ENCODE measurements at regions not wholly inside any gene's neighbourhood (a gene's known extent, or its start where the extent isn't known, plus 50 kb on each side); places are given as distances from the start of the nearest gene placed in this dataset.

- no peak overlapping the region for H3K9ac ChIP-seq (ENCODE audit: low read length in 3 of 3)
- H3K9me3 ChIP-seq (ENCODE audit: control insufficient read depth in 2 of 3, insufficient read depth in 1 of 3, low read length in 3 of 3): peaks cover 0 to 3% (median 0%) of the 10 kb centered on the region in 3 donors
- no peaks in the 10 kb centered on the region for H3K36me3 ChIP-seq (ENCODE audit: control insufficient read depth in 2 of 3, insufficient read depth in 3 of 3, low read length in 3 of 3)
- H3K27ac ChIP-seq (ENCODE audit: low read depth in 2 of 2, low read length in 2 of 2): no peak overlapping the region
- H3K4me3 ChIP-seq (ENCODE audit: low read length in 3 of 3): no peak overlapping the region
- no peaks in the 10 kb centered on the region for H3K27me3 ChIP-seq (ENCODE audit: control insufficient read depth, insufficient read depth, low read length)
- H3K4me1 ChIP-seq (ENCODE audit: control insufficient read depth in 2 of 3, insufficient read depth in 2 of 3, low read depth in 1 of 3, low read length in 3 of 3): no peaks in the 10 kb centered on the region
- intact Hi-C loops (cut with DNase I): no loop called here
- DNase-seq (peak in 2 of 5 donors; percentile 40 to 89), FAIRE-seq (no peak)
- TF ChIP-seq CTCF (IDR thresholded peaks at IDR 0.05; ENCODE audit: borderline replicate concordance, extremely low read depth, insufficient read depth): no peak
Observed at GRCh38 chr2:120625865-120626560, 109.7 kb upstream of the GLI2 start.

- Histone ChIP-seq H3K4me3 (ENCODE audit: low read length in 3 of 3) (no peak overlapping the region), H3K9me3 (ENCODE audit: control insufficient read depth in 2 of 3, insufficient read depth in 1 of 3, low read length in 3 of 3) (peaks cover 0 to 3% (median 0%) of the 10 kb centered on the region in 3 donors), H3K27me3 (ENCODE audit: control insufficient read depth, insufficient read depth, low read length) (no peaks in the 10 kb centered on the region), H3K36me3 (ENCODE audit: control insufficient read depth in 2 of 3, insufficient read depth in 3 of 3, low read length in 3 of 3) (no peaks in the 10 kb centered on the region), H3K4me1 (ENCODE audit: control insufficient read depth in 2 of 3, insufficient read depth in 2 of 3, low read depth in 1 of 3, low read length in 3 of 3) (no peaks in the 10 kb centered on the region), H3K27ac (ENCODE audit: low read depth in 2 of 2, low read length in 2 of 2) (no peak overlapping the region), H3K9ac (ENCODE audit: low read length in 3 of 3) (no peak overlapping the region)
- TF ChIP-seq CTCF (IDR thresholded peaks at IDR 0.05; ENCODE audit: borderline replicate concordance, extremely low read depth, insufficient read depth): no peak
- FAIRE-seq: no peak
- intact Hi-C loops (cut with DNase I): no loop called here
- no peak for DNase-seq
Observed at GRCh38 chr2:120626566-120626965, 109.1 kb upstream of the GLI2 start.

- Histone ChIP-seq H3K36me3 (ENCODE audit: control insufficient read depth in 2 of 3, insufficient read depth in 3 of 3, low read length in 3 of 3) (no peaks in the 10 kb centered on the region), H3K9me3 (ENCODE audit: control insufficient read depth in 2 of 3, insufficient read depth in 1 of 3, low read length in 3 of 3) (peaks cover 0 to 3% (median 0%) of the 10 kb centered on the region in 3 donors), H3K27ac (ENCODE audit: low read depth in 2 of 2, low read length in 2 of 2) (no peak overlapping the region), H3K4me3 (ENCODE audit: low read length in 3 of 3) (no peak overlapping the region), H3K27me3 (ENCODE audit: control insufficient read depth, insufficient read depth, low read length) (no peaks in the 10 kb centered on the region), H3K9ac (ENCODE audit: low read length in 3 of 3) (no peak overlapping the region), H3K4me1 (ENCODE audit: control insufficient read depth in 2 of 3, insufficient read depth in 2 of 3, low read depth in 1 of 3, low read length in 3 of 3) (no peaks in the 10 kb centered on the region)
- TF ChIP-seq CTCF (IDR thresholded peaks at IDR 0.05; ENCODE audit: borderline replicate concordance, extremely low read depth, insufficient read depth): no peak
- DNase-seq (peak in 1 of 5 donors; percentile 3), FAIRE-seq (no peak)
- intact Hi-C loops (cut with DNase I): no loop called here
Observed at GRCh38 chr2:120628248-120628647, 107.4 kb upstream of the GLI2 start.

All from kidney (tissue), 13 donors.